ENCODE measurements at regions not wholly inside any gene's neighbourhood (a gene's known extent, or its start where the extent isn't known, plus 50 kb on each side); places are given as distances from the start of the nearest gene placed in this dataset.

DNA sequence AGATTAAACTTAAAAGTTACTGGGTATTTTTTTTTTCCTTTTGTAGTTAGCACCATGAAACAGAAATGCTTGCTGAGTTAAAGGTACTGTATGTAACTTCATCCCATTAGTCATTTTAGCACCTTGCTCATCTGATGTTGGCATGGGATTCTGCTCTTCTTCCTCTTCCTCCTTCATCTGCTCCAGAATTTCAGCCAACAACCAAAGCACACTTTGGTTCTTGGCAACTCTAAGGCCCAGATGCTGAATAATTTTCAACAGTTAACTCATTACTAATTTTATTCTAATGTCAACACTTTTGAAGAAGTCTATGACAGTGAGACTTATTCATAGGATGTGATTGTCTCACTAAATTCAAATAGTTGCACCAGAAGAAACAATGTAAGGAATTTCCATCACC is 359.2 kb downstream of the KCTD12 start:
- DNase-seq (ENCODE audit: low read depth in 1 of 2, low spot score in 2 of 2), result no peak
- Histone ChIP-seq H3K79me2 (ENCODE audit: control insufficient read depth in 1 of 2, insufficient read depth in 2 of 2, low read length in 2 of 2) (no peaks in the 10 kb centered on the region), H4K91ac (replicated peaks; ENCODE audit: insufficient read length, low read length) (no peak overlapping the region), H4K8ac (ENCODE audit: extremely low read depth, insufficient read depth, low read length) (no peak overlapping the region), H2BK5ac (ENCODE audit: low read depth, low read length) (no peak overlapping the region), H4K20me1 (replicated peaks in 1 of 2; ENCODE audit: control insufficient read depth in 1 of 2, insufficient read depth in 2 of 2, low read length in 2 of 2) (no peaks in the 10 kb centered on the region), H4K5ac (ENCODE audit: insufficient read length, low read depth, low read length) (no peak overlapping the region), H3K4me3 (ENCODE audit: extremely low read depth in 1 of 4, insufficient read depth in 2 of 4, low read depth in 3 of 4, low read length in 4 of 4) (no peak overlapping the region), H3K23ac (ENCODE audit: insufficient read length) (no peak overlapping the region), H3K4me1 (replicated peaks in 1 of 4; ENCODE audit: control insufficient read depth in 3 of 4, insufficient read depth in 4 of 4, low read length in 3 of 4) (no peaks in the 10 kb centered on the region), H3K9ac (replicated peaks in 1 of 4; ENCODE audit: extremely low read depth in 1 of 4, low read depth in 3 of 4, low read length in 3 of 4) (no peak overlapping the region), H3K4me2 (ENCODE audit: insufficient read depth in 1 of 2, low read depth in 2 of 2, low read length in 2 of 2) (no peak overlapping the region), H3K36me3 (ENCODE audit: control insufficient read depth in 2 of 4, insufficient read depth in 4 of 4, low read length in 3 of 4) (no peaks in the 10 kb centered on the region), H2BK15ac (ENCODE audit: low read length) (no peak overlapping the region), H2AFZ (ENCODE audit: low read length) (no peak overlapping the region), H2BK12ac (ENCODE audit: low read depth, low read length) (no peak overlapping the region), H2BK20ac (ENCODE audit: low read length) (no peak overlapping the region), H3K23me2 (ENCODE audit: low read depth, low read length) (no peaks in the 10 kb centered on the region), H2BK120ac (replicated peaks; ENCODE audit: low read depth, low read length) (no peak overlapping the region), H3K27ac (ENCODE audit: low read depth, low read length) (no peak overlapping the region), H3K27me3 (replicated peaks in 1 of 4; ENCODE audit: control insufficient read depth in 3 of 4, extremely low read depth in 1 of 4, insufficient read depth in 3 of 4, low read length in 3 of 4) (no peaks in the 10 kb centered on the region), H3K18ac (ENCODE audit: extremely low read depth, low read length) (no peak overlapping the region), H3K14ac (ENCODE audit: insufficient read length) (no peak overlapping the region), H3K56ac (replicated peaks; ENCODE audit: insufficient read length, low read depth, low read length) (no peak overlapping the region), H2AK5ac (ENCODE audit: low read depth, low read length) (no peak overlapping the region), H3K9me3 (ENCODE audit: insufficient read depth in 2 of 2, low read depth in 1 of 2, low read length in 1 of 2) (no peaks in the 10 kb centered on the region), H3K4ac (replicated peaks; ENCODE audit: insufficient read length, low read depth, low read length) (no peak overlapping the region), H3K79me1 (ENCODE audit: low read depth, low read length) (no peaks in the 10 kb centered on the region)
- ChIA-PET CTCF (ENCODE audit: partially characterized antibody) (no interaction called here), POLR2A (ENCODE audit: partially characterized antibody) (no interaction called here)
- FAIRE-seq, result no peak
- no peak for TF ChIP-seq BCL11A (IDR thresholded peaks at IDR 0.05; ENCODE audit: low read depth in 2 of 2, low read length in 2 of 2)
- TF ChIP-seq SP2 (IDR thresholded peaks at IDR 0.05; ENCODE audit: low read length), result no peak
- TF ChIP-seq YY1 (IDR thresholded peaks at IDR 0.05; ENCODE audit: low read depth, low read length), result no peak
- TF ChIP-seq JUND (IDR thresholded peaks at IDR 0.05; ENCODE audit: low read length), result no peak
- TF ChIP-seq SRF (IDR thresholded peaks at IDR 0.05; ENCODE audit: low read depth, low read length), result no peak
- no peak for TF ChIP-seq CHD1 (IDR thresholded peaks at IDR 0.05; ENCODE audit: low read depth, low read length)
- TF ChIP-seq RFX5 (IDR thresholded peaks at IDR 0.05; ENCODE audit: borderline replicate concordance, low read depth, low read length), result no peak
- no peak for TF ChIP-seq JUN (IDR thresholded peaks at IDR 0.05; ENCODE audit: low read depth, low read length)
- no peak for TF ChIP-seq POU5F1 (IDR thresholded peaks at IDR 0.05; ENCODE audit: low read depth, low read length)
- no peak for TF ChIP-seq FOSL1 (IDR thresholded peaks at IDR 0.05; ENCODE audit: insufficient read depth, low read depth, low read length)
- TF ChIP-seq POLR2AphosphoS5 (IDR thresholded peaks at IDR 0.05; ENCODE audit: low read depth, low read length), result no peak
- no peak for TF ChIP-seq EGR1 (IDR thresholded peaks at IDR 0.05; ENCODE audit: borderline replicate concordance, low read depth, low read length)
- TF ChIP-seq, protein P1, sequence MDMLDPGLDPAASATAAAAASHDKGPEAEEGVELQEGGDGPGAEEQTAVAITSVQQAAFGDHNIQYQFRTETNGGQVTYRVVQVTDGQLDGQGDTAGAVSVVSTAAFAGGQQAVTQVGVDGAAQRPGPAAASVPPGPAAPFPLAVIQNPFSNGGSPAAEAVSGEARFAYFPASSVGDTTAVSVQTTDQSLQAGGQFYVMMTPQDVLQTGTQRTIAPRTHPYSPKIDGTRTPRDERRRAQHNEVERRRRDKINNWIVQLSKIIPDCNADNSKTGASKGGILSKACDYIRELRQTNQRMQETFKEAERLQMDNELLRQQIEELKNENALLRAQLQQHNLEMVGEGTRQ (IDR thresholded peaks at IDR 0.05; ENCODE audit: low read length), result no peak
- no peak for TF ChIP-seq KDM4A (IDR thresholded peaks at IDR 0.05; ENCODE audit: low read depth, low read length, severe bottlenecking)
- TF ChIP-seq TAF1 (IDR thresholded peaks at IDR 0.05; ENCODE audit: low read depth, low read length), result no peak
- no peak for TF ChIP-seq TAF7 (optimal IDR thresholded peaks at IDR 0.05; ENCODE audit: borderline replicate concordance, low read depth, low read length)
- TF ChIP-seq CTBP2 (IDR thresholded peaks at IDR 0.05; ENCODE audit: borderline replicate concordance, insufficient read depth, insufficient read length, low read length), result no peak

All from H1 (cell line).